ENCODE measurements at regions not wholly inside any gene's neighbourhood (a gene's known extent, or its start where the extent isn't known, plus 50 kb on each side); places are given as distances from the start of the nearest gene placed in this dataset.

DNA sequence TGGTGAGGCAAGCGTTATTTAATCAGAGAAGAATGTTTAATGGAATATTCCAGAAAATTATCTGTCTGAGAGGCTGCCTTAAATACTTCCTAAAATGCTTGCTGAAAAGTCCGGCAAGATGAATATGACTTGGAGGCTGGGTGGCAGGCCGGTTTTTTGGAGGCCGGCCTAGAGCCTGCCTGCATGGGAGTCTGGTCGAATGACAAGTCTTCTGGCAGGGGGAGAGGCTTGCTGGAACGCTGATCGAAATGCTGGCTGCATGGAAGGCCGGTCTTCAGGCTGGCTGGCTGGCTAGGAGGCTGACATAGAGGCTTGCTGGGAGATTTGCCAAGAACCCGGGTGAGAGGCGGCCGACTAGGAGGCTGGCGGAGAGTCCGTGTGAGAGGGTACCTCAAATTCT, 135.7 kb downstream of the OR13A1 start:
- no peaks in the 10 kb centered on the region for H3K36me3 Mint-ChIP-seq (ENCODE audit: insufficient read depth)
- H3K27me3 Mint-ChIP-seq = peaks cover 33% of the 10 kb centered on the region
- DNase-seq (ENCODE audit: low spot score in 2 of 2) (no peak), ATAC-seq (replicated peaks; ENCODE audit: extremely low read depth, poor library complexity, severe bottlenecking) (no peak)
- no peak overlapping the region for H3K27ac Mint-ChIP-seq (ENCODE audit: low read depth)
- no peak overlapping the region for H3K4me3 Mint-ChIP-seq
- H3K4me1 Mint-ChIP-seq = no peaks in the 10 kb centered on the region
- H3K9me3 Mint-ChIP-seq = no peaks in the 10 kb centered on the region

DNA sequence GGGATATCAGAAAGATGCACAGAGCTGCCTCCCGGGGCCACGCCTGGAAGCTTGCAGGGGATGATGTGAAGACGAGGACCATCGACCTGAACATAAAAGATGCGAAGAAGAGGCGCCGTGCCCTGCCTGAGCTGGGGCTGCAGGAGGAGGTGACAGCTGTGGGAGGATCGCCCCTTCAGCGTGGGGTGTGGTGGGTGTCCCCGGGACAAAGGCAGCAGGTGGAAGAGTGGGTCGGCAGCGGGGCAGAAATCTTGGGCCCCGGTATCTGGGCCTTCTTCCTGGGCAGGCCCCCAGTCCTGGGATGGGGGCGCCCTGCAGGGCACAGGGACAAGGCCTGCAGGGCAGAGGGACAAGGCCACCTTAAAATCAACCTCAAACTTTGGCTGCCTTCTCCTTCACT, 134.9 kb downstream of the OR13A1 start:
- no peak overlapping the region for H3K27ac Mint-ChIP-seq (ENCODE audit: low read depth)
- H3K4me3 Mint-ChIP-seq = no peak overlapping the region
- H3K9me3 Mint-ChIP-seq = no peaks in the 10 kb centered on the region
- H3K4me1 Mint-ChIP-seq = no peaks in the 10 kb centered on the region
- H3K36me3 Mint-ChIP-seq (ENCODE audit: insufficient read depth) = no peaks in the 10 kb centered on the region
- no peak for DNase-seq (ENCODE audit: low spot score in 2 of 2)
- H3K27me3 Mint-ChIP-seq = peaks cover 30% of the 10 kb centered on the region
- no peak for ATAC-seq (replicated peaks; ENCODE audit: extremely low read depth, poor library complexity, severe bottlenecking)

DNA sequence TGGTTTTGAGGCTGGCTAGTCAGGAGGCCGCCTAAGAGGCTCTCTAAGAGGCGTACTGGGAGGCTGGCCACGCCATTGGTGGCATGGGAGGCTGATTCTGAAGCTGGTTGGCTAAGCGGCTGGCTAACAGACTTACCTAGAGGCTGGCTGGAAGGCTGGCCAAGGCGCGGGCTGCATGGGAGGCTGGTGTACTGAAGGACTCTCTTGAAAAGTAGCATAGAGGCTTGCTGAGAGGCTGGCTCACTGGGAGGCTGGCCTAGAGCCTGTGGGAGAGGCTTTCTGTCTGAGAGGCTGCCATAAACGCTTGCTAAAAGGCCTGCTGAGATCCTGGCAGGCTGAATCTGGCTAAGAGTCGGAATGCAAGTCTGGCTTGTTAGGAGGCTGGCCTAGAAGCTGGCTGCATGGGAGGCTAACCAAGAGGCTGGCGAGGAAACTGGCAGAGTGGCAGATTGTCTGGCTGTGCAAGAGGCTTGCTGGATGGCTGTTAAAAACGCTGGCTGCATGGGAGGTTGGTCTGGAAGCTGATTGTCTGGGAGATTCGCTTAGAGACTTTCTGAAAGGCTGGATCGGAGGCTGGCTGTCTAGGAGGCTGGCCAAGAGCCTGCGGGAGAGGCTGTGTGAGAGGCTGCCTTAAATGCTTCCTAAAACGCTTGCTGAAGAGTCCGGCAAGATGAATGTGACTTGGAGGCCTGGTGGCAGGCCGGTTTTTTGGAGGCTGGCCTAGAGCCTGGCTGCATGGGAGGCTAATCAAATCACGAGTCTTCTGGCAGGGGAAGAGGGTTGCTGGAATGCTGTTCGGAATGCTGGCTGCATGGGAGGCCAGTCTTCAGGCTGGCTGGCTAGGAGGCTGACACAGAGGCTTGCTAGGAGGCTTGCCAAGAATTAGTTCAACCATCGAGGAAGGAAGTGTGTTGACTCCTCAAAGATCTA, 134.2 kb downstream of the OR13A1 start:
- Mint-ChIP-seq H3K27ac (ENCODE audit: low read depth) (no peak overlapping the region), H3K4me1 (no peaks in the 10 kb centered on the region), H3K4me3 (no peak overlapping the region), H3K36me3 (ENCODE audit: insufficient read depth) (no peaks in the 10 kb centered on the region), H3K27me3 (peaks cover 25% of the 10 kb centered on the region), H3K9me3 (no peaks in the 10 kb centered on the region)
- DNase-seq (ENCODE audit: low spot score in 2 of 2) = no peak
- no peak for ATAC-seq (replicated peaks; ENCODE audit: extremely low read depth, poor library complexity, severe bottlenecking)

DNA sequence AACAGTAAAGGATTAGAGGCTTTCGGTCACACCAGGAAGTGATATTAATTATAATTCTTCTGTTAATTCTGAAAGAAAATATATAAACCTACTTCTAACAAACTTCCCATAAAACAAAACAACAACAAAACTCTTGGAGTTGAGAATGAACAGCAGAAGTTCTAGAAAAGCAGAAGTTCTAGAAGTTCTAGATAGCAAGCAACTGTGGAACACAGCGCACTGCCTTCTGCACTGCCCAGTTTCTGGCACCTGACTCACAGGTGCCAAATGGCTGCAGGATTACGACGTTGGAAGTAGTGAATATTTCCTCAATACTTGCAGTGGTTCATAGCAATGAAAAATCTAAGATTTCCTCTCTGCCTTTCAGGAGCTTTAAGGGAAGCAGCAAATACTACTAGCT, 132.2 kb downstream of the OR13A1 start:
- H3K27ac Mint-ChIP-seq (ENCODE audit: low read depth) = no peak overlapping the region
- no peaks in the 10 kb centered on the region for H3K9me3 Mint-ChIP-seq
- H3K4me3 Mint-ChIP-seq = no peak overlapping the region
- H3K36me3 Mint-ChIP-seq (ENCODE audit: insufficient read depth) = no peaks in the 10 kb centered on the region
- no peaks in the 10 kb centered on the region for H3K4me1 Mint-ChIP-seq
- ATAC-seq (replicated peaks; ENCODE audit: extremely low read depth, poor library complexity, severe bottlenecking) (no peak), DNase-seq (ENCODE audit: low spot score in 2 of 2) (no peak)
- H3K27me3 Mint-ChIP-seq = peaks cover 25% of the 10 kb centered on the region

DNA sequence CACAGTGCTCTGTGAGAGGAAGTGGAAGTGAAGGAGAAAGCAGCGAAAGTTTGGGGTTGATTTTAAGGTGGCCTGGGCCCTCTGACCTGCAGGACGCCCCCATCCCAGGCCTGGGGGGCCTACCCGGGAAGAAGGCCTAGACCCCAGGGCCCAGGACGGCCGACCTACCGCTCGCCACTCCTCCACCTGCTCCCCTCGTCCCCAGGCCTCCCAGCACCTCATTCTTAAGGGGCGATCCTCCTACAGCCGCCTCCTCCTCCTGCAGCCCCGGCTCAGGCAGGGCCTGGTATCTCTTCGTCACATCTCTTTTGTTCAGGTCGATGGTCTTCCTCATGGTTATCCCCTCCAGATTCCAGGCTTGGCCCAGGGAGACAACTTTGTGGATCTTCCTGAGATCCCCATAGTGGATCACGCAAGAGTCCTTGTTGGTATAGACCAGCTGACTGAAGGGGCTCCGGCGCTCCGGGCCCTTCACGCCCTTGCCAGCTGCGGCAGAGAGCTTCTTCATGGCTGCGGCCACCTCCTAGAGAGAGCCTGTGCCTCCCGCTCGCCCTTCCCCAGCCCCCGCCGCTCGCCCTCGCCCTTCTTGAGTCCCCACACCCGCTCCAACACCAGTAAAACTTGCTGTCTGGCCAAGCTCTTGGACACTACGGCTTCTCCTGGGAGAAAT, 117.5 kb downstream of the OR13A1 start:
- peaks cover 11% of the 10 kb centered on the region for H3K27me3 Mint-ChIP-seq
- DNase-seq (ENCODE audit: low spot score in 2 of 2) = no peak
- no peaks in the 10 kb centered on the region for H3K9me3 Mint-ChIP-seq
- no peak overlapping the region for H3K4me3 Mint-ChIP-seq
- ATAC-seq (replicated peaks; ENCODE audit: extremely low read depth, poor library complexity, severe bottlenecking) = no peak
- H3K36me3 Mint-ChIP-seq (ENCODE audit: insufficient read depth) = no peaks in the 10 kb centered on the region
- no peak overlapping the region for H3K27ac Mint-ChIP-seq (ENCODE audit: low read depth)
- H3K4me1 Mint-ChIP-seq = no peaks in the 10 kb centered on the region

DNA sequence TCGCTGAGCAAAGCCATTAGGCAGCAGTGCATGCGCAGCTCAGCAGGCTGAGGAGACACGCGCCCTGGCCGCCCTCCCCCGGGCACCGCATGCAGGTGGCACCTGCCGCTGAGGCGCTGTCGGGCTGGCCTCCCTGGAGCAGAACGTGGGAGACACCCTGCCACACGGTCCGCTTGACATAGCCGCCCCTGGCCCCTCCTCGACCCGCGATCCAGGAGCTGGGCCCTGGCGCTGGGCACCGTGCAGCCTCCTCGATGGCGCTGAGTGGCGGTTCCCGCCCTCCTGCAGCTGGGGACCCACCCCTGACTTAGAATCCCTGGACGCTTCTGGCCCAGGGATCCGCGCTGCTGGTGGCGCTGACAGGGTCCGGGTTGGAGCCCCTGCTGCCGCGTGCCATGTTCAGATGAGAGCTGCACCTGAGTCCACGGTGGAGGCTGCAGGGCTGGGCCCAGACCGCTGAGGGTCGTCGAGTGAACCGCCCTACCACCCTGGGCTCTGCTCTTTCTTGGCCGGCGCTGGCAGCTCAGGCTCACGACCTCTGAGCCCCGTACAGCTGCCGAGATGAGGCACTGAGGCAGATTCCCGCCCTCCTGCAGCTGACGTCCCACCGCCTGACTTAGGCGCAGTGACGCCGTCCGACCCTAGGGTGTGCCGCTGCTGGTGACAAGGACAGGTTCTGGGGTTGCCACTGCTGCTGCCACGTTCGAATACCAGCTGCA, 116.8 kb downstream of the OR13A1 start:
- Mint-ChIP-seq H3K9me3 (no peaks in the 10 kb centered on the region), H3K4me1 (no peaks in the 10 kb centered on the region), H3K27ac (ENCODE audit: low read depth) (no peak overlapping the region), H3K4me3 (no peak overlapping the region), H3K27me3 (peaks cover 15% of the 10 kb centered on the region), H3K36me3 (ENCODE audit: insufficient read depth) (no peaks in the 10 kb centered on the region)
- ATAC-seq (replicated peaks; ENCODE audit: extremely low read depth, poor library complexity, severe bottlenecking) (no peak), DNase-seq (ENCODE audit: low spot score in 2 of 2) (no peak)

DNA sequence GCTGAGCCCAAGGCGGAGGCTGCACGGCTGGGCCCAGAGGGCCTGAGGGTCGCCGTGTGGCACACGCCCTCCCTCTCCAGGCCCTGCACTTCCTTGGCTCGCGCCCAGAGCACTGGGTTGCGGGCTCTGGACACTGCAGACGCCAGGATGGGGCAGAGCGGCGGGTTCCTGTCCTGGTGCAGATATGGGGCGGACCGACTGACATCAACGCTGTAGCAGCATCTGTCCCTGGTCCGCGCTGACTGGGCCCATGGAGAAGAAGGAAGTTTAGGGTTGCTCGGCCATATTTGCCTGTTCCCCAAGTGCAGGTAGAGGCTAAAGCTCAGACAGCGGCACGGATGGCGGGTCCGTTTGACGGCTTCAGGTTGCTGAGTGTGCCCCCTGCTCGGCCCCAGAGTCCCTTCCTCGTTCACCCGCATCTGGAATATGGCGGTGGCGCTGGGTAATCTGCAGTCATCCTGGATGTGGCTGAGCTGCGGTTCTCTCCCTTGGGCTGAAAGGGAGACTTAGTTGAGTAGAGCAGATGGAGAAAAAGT, 116.1 kb downstream of the OR13A1 start:
- Mint-ChIP-seq H3K9me3 (no peaks in the 10 kb centered on the region), H3K27me3 (peaks cover 21% of the 10 kb centered on the region), H3K36me3 (ENCODE audit: insufficient read depth) (no peaks in the 10 kb centered on the region), H3K4me3 (no peak overlapping the region), H3K27ac (ENCODE audit: low read depth) (no peak overlapping the region), H3K4me1 (no peaks in the 10 kb centered on the region)
- DNase-seq (ENCODE audit: low spot score in 2 of 2) = no peak
- no peak for ATAC-seq (replicated peaks; ENCODE audit: extremely low read depth, poor library complexity, severe bottlenecking)

DNA sequence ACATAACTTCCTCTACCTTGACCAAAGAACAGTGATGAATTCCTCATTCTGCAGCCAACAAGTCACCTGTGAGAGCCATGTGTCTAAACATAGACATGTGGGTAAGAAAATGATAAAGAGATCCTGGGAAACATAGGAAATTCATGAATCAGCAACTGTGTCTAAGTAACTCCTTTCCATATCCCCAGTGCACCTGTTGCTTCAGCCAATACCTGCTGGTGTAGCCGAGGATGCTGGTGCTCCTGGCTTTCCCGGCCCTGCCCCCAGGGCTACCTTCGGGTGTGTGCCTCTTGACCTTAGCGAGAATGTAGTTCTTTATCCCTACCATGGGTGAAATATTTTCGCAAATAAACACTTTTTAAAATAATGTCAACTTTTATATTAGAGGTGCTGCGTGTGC, 114.1 kb downstream of the OR13A1 start:
- Mint-ChIP-seq H3K9me3 (no peaks in the 10 kb centered on the region), H3K27ac (ENCODE audit: low read depth) (no peak overlapping the region), H3K4me3 (no peak overlapping the region), H3K27me3 (peaks cover 29% of the 10 kb centered on the region), H3K36me3 (ENCODE audit: insufficient read depth) (no peaks in the 10 kb centered on the region), H3K4me1 (no peaks in the 10 kb centered on the region)
- no peak for DNase-seq (ENCODE audit: low spot score in 2 of 2)
- no peak for ATAC-seq (replicated peaks; ENCODE audit: extremely low read depth, poor library complexity, severe bottlenecking)

DNA sequence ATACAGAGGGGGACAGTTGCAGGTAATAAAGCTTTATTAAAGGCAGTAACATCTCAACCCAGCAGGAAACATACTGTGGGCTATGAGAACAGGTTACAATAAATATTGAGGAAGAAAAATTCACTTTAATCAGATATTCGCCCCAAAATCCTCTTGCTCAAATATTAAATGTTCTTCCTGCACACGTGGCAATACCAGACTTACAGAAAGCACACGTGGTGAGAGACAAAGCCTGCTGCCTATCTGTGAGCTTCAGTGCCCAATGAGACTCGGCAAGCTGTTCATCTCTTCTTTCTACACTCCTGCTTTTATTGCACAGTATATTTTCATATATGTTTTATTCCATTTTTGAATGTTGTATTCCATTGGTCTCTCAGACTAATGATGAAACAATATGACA, 113.2 kb downstream of the OR13A1 start:
- DNase-seq (ENCODE audit: low spot score in 2 of 2) = no peak
- Mint-ChIP-seq H3K4me3 (no peak overlapping the region), H3K9me3 (no peaks in the 10 kb centered on the region), H3K36me3 (ENCODE audit: insufficient read depth) (no peaks in the 10 kb centered on the region), H3K27me3 (peaks cover 39% of the 10 kb centered on the region), H3K27ac (ENCODE audit: low read depth) (no peak overlapping the region), H3K4me1 (no peaks in the 10 kb centered on the region)
- no peak for ATAC-seq (replicated peaks; ENCODE audit: extremely low read depth, poor library complexity, severe bottlenecking)

DNA sequence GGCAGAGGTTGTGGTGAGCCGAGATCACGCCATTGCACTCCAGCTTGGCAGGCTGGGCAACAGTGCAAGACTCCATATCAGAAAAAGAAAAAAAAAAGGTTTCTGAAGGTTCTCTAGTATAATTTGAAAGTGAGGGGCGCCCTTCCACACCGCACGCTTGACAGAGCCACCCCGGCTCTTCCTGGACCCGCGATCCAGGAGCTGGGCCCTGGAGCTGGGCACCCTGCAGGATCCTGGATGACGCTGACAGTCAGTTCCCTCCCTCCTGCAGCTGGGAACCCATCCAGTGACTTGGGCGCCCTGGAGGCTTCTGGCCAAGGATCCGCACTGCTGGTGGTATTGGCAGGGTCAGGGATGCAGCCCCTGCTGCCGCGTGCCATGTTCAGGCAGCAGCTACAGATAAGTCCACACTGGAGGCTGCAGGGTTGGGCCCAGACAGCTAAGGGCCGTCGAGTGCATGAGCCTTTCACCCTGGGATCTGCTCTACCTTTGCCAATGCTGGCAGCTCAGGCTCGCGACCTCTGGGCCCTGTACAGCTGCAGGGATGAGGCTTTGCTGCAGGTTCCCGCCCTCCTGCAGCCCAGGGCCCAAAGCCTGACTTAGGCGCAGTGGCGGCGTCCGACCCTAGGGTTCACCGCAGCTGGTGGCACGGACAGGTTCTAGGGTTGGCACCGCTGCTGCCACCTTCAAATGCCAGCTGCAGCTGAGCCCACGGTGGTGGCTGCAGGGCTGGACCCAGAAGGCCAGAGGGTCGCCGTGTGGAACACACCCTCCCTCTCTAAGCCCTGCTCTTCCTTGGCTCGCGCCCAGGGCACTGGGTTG, 110.2 kb downstream of the OR13A1 start:
- Mint-ChIP-seq H3K27me3 (peaks cover 68% of the 10 kb centered on the region), H3K4me3 (no peak overlapping the region), H3K27ac (ENCODE audit: low read depth) (no peak overlapping the region), H3K9me3 (no peaks in the 10 kb centered on the region), H3K4me1 (no peaks in the 10 kb centered on the region), H3K36me3 (ENCODE audit: insufficient read depth) (no peaks in the 10 kb centered on the region)
- ATAC-seq (replicated peaks; ENCODE audit: extremely low read depth, poor library complexity, severe bottlenecking) (no peak), DNase-seq (ENCODE audit: low spot score in 2 of 2) (no peak)

DNA sequence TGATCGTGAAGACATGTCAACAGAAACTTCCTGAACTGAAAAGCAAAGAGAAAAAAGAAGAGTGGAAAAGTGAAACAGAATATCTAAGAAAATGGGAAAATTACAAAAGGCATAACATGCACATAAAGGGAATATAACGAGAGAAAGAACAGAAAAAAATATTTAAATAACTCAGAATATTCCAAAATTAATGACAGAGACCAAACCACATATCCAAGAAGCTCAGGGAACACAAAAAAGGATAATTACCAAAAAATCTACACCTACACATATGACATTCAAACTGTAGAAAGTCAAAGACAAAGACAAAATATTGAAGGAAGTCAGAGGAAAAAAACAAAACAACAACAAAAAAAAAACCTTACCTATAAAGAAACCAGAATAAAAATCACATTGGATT, 105.5 kb downstream of the OR13A1 start:
- H3K36me3 Mint-ChIP-seq (ENCODE audit: insufficient read depth) = peaks cover 2% of the 10 kb centered on the region
- peaks cover 46% of the 10 kb centered on the region for H3K27me3 Mint-ChIP-seq
- H3K4me3 Mint-ChIP-seq = no peak overlapping the region
- H3K27ac Mint-ChIP-seq (ENCODE audit: low read depth) = no peak overlapping the region
- no peaks in the 10 kb centered on the region for H3K9me3 Mint-ChIP-seq
- no peaks in the 10 kb centered on the region for H3K4me1 Mint-ChIP-seq
- ATAC-seq (replicated peaks; ENCODE audit: extremely low read depth, poor library complexity, severe bottlenecking) = no peak
- no peak for DNase-seq (ENCODE audit: low spot score in 2 of 2)

DNA sequence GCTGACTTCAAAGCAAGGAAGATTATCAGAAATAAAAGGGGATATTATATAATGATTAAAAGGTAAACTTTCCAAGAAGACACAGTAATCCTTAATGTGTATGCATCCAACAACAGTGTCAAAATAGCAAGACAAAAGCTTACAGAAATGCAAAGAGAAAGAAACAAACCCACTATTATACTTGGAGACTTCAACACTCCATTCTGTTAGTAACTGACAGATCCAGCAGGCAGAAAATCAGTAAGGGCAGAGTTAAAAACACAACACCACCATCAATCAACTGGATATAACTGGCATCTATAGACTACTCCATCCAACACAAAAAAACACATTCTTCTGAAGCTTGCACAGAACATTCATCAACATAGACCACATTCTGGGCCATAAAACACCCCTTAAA, 103.8 kb downstream of the OR13A1 start:
- Mint-ChIP-seq H3K4me1 (no peaks in the 10 kb centered on the region), H3K27me3 (peaks cover 45% of the 10 kb centered on the region), H3K27ac (ENCODE audit: low read depth) (no peak overlapping the region), H3K36me3 (ENCODE audit: insufficient read depth) (peaks cover 2% of the 10 kb centered on the region), H3K9me3 (no peaks in the 10 kb centered on the region), H3K4me3 (no peak overlapping the region)
- ATAC-seq (replicated peaks; ENCODE audit: extremely low read depth, poor library complexity, severe bottlenecking) = no peak
- no peak for DNase-seq (ENCODE audit: low spot score in 2 of 2)
